H7 (cell line): ENCODE measurements at regions not wholly inside any gene's neighbourhood (a gene's known extent, or its start where the extent isn't known, plus 50 kb on each side); places are given as distances from the start of the nearest gene placed in this dataset.

ENCODE experiments used
- DNase-seq: peaks from one replicate; pipeline ENCODE4 v3.0.0; 2012
- H3K27me3 ChIP-seq: 2 replicates; pipeline ENCODE4 v1.6.0; 2011; ENCODE audit warnings: mild to moderate bottlenecking, low read length; ENCODE audit not compliant: control insufficient read depth, insufficient read depth
- H3K36me3 ChIP-seq: replicated peaks from 2 replicates; pipeline ENCODE4 v1.5.1; 2011; ENCODE audit warnings: low read length; ENCODE audit not compliant: control insufficient read depth, insufficient read depth
- H3K4me3 ChIP-seq: 2 replicates; pipeline ENCODE4 v1.5.1; 2011; ENCODE audit warnings: low read depth, mild to moderate bottlenecking, control low read depth, low read length, moderate library complexity; ENCODE audit not compliant: insufficient read depth

DNA sequence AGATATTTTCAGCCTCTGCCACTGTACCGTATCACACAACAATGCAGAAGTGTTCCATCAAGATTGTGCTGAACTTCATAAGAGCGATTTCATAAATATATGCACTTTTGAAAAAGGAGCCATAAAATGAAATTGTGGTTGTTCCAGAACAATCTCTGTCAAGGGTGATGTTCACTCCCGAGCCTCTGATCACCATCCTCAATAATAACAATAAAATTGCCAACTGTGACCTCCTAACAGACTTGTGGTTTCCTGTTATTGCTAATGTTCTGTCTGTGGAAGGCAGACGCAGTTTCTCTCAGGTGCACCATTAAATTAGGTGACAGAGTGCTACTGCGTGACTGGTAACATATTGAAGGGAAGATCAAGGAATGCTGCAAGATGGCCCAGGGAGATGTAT lies 383.7 kb downstream of the SOCS6 start:
- Histone ChIP-seq H3K27me3 (no peaks in the 10 kb centered on the region), H3K36me3 (no peaks in the 10 kb centered on the region)
- DNase-seq: no peak

DNA sequence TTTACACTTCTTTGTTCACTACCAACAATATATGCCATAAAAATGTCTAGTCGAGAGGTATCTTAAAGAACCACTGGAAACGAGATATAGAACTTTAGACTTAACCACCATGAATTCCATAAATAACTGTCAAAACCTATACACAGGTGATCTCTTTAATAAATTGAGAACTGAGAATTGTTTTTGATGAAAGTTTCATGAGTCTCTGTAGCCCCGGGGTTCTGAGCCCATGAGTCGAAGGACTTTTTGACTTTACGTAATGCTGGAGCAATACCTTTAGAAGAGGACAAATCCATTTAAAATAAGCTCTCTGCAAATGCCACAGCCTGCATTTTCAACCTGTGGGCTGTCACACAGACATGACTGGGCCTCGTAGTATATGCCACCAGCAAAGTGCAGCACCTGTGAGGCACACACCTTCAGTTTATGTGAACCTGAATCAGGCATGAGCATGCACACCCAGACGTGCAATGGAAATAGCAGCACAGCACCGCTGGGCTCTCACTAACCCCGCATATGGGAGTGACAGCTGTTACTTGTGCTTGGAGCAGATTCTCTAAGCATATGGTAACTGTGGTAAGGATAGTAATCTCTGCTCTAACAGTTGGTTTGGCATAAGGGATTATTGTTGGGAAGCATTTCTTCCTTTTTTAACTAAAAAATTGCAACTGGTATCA lies 383.2 kb downstream of the SOCS6 start:
- H3K36me3 ChIP-seq: no peaks in the 10 kb centered on the region
- H3K27me3 ChIP-seq: no peaks in the 10 kb centered on the region
- H3K4me3 ChIP-seq: no peak overlapping the region
- no peak for DNase-seq

More for the DNA sequence above, 383.7 kb downstream of the SOCS6 start:
- no peak overlapping the region for H3K4me3 ChIP-seq

DNA sequence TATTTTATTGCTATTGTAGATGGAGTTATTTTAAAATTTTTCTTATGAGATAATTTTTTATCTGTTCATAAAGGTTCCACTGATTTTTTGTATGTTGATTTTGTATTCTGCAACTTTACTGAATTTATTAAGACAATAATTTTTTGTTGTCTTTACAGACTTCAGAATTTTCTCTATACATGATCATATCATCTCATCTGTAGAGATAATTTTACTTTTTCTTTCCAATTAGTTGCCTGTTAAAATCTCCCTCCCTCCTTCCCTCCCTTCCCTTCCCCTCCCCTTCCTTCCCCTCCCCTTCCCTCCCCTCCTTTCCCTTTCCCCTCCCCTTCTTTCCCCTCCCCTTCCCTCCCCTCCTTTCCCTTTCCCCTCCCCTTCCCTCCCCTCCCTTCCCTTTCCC lies 378.1 kb downstream of the SOCS6 start:
- Histone ChIP-seq H3K4me3 (no peak overlapping the region), H3K27me3 (no peaks in the 10 kb centered on the region), H3K36me3 (no peaks in the 10 kb centered on the region)
- DNase-seq: no peak

DNA sequence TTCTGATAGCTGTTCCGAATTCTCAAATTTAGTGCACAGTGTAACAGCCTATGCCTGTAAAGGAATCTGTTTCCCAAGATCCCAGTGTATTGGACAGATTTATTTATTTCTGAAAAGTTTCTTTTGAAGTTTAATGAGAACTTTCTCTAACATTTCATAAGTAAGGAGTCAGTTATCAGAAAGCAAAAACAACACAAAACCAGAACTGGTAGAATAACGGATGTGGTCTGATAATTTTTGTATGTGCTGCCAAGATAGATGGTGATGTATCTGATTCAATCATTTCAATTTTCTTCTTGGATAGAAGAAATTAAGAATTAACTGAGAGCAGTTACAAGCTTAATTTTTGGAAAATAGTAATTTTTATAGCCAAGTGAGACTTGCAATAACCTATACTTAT lies 374.3 kb downstream of the SOCS6 start:
- Histone ChIP-seq H3K4me3 (no peak overlapping the region), H3K36me3 (no peaks in the 10 kb centered on the region), H3K27me3 (no peaks in the 10 kb centered on the region)
- no peak for DNase-seq

DNA sequence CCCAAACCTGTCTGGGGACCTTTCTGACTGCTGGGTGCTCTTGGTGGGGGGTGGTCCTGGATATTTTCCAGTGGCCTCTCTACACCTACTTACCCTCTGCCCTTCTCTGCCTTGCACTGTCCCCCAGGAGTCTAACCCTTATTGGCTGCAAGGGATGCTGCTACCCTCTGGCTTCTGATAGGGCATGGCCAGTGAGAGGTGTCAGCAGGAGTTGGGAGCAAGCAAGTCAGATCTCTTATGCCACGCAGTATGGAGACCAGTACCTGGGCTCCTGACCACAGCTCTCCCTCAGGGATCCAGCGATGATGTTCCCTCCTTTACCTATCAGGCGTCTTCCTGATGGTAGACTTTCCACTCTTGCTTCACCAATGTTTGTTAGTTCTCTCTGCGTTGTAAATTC lies 373.7 kb downstream of the SOCS6 start:
- DNase-seq: no peak
- no peak overlapping the region for H3K4me3 ChIP-seq

DNA sequence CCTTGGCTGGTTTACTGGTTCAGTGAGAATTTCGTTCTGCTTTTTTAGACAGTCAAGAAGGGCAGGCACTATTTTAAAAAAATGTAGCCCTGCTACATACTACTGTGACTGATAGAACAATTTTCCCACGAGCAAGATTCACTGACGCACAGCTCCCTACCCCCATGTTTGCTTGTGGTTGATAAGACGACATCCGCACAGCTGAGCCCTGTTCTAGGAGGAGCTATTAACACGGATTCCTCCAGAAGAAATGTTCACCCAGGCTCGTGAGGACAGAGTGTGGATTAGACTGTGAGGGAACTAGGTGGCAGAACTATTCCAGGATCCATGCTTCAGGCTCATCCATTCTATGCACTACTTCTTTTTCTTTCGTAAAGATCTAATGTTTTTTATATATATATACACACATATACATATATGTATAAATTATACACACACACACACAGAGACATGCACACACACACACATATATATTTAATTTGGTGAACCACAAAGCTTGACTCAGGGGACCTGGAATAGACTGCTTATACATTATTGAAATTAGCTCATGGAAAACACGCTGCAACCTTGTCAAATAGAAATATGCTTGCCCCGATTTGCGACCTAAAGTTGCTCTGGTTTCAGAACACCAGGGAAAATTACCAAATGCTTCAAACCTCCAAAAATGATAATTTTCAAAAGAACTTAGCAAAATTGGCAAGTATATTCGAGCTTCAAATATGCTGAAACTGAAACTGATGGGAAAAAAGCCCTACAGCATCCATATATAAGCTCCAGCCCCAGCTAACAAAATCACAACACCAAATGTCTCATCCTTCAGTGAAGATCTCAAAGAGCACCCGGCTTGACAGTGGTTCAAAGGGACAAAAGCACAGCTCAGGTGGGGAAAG lies 370.4 kb downstream of the SOCS6 start:
- Histone ChIP-seq H3K27me3 (no peaks in the 10 kb centered on the region), H3K36me3 (no peaks in the 10 kb centered on the region), H3K4me3 (no peak overlapping the region)
- DNase-seq: no peak

More for the DNA sequence above, 373.7 kb downstream of the SOCS6 start:
- Histone ChIP-seq H3K36me3 (no peaks in the 10 kb centered on the region), H3K27me3 (no peaks in the 10 kb centered on the region)

DNA sequence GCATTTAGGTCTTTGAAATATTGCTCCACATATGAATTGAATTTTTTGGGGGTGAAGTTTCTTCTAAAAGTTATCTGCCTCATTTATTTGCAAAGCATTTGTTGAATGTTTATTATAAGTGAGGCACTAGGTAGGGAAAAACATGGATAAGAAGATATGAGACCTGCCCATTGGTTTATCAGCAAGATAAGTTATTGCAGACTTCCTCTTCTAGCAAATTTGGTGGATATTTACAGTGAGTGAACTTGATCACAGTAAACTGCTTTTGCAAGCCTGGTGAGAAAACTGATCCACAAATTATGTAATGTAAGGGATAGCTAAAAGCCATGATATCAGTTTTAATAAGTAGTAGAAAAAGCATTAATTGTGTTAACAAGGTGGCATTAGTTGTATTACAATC lies 364.8 kb downstream of the SOCS6 start:
- H3K27me3 ChIP-seq: no peaks in the 10 kb centered on the region
- H3K4me3 ChIP-seq: no peak overlapping the region
- no peaks in the 10 kb centered on the region for H3K36me3 ChIP-seq
- DNase-seq: no peak

DNA sequence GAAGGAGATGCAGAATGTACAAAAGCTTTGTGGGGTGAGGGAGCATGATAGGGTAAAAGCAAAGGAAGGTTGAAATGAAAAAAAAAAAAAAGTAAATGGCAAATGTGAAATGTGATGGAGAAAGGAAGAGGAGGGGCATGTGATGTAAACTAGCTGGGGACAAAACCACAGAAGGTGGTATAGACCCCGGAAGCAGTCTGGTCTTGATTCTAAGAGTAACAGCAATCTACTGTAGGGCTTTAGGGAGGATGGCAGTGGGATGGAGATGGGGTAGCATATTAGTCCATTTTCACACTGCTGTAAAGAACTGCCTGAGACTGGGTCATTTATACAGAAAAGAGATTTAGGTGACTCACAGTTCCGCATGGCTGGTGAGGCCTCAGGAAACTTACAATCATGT lies 362.0 kb downstream of the SOCS6 start:
- H3K27me3 ChIP-seq: no peaks in the 10 kb centered on the region
- no peaks in the 10 kb centered on the region for H3K36me3 ChIP-seq
- H3K4me3 ChIP-seq: no peak overlapping the region
- DNase-seq: no peak

DNA sequence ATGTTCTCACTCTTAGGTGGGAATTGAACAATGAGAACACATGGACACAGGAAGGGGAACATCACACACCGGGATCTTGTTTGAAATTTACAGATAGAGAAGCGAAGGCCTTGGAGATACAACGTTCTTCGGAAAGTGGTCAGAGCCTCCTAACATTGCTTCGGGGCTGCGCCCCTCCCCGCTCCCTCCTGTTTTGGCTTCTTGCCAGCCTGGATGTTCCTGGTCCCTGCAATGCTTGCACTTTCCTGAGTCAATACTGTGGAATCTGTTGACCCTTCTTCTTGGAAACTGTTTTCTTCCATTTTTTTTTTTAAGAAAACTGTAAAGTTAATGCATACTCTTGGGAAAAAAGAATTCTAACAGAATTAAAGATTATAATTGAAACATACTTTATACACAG lies 360.8 kb downstream of the SOCS6 start:
- H3K4me3 ChIP-seq: no peak overlapping the region
- H3K27me3 ChIP-seq: no peaks in the 10 kb centered on the region
- no peak for DNase-seq
- H3K36me3 ChIP-seq: no peaks in the 10 kb centered on the region

DNA sequence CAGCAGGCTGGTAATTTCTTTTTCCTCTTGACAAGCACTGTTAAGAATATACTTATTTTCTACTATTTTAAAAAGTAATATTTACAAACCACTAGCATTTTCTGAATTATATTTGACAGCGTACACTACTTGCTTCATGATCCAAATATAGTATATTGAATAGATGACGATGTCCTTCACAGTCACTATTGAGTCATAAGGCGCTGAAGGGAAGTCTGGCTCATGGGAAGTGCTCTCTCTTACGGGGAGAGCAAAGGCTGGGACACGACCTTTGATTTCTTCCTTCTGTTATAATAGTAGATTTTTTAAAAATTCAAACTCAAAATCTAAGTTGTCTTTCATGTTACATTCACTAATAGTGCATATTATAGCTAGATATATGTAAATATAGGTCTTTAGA lies 357.1 kb downstream of the SOCS6 start:
- no peak for DNase-seq
- no peaks in the 10 kb centered on the region for H3K36me3 ChIP-seq
- no peak overlapping the region for H3K4me3 ChIP-seq
- no peaks in the 10 kb centered on the region for H3K27me3 ChIP-seq

DNA sequence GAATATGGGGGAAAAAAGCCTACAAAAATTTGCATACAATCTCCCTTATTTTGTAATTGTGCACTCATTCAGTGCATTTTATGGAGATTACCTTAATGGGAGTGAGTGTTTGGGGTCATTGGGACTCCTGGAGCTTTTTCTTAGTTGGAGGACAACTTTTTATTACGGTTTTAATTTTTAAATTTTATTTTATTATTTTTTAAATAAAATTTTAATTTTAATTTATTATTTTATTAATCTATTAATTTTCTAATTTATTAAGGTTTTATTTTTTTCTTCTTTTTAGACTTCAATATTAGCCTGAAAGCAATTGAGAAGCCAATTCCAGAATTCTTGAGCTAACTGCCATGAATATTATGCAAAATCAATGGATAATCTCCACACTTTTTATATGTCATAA lies 355.0 kb downstream of the SOCS6 start:
- no peak for DNase-seq
- no peak overlapping the region for H3K4me3 ChIP-seq
- no peaks in the 10 kb centered on the region for H3K27me3 ChIP-seq
- H3K36me3 ChIP-seq: no peaks in the 10 kb centered on the region

DNA sequence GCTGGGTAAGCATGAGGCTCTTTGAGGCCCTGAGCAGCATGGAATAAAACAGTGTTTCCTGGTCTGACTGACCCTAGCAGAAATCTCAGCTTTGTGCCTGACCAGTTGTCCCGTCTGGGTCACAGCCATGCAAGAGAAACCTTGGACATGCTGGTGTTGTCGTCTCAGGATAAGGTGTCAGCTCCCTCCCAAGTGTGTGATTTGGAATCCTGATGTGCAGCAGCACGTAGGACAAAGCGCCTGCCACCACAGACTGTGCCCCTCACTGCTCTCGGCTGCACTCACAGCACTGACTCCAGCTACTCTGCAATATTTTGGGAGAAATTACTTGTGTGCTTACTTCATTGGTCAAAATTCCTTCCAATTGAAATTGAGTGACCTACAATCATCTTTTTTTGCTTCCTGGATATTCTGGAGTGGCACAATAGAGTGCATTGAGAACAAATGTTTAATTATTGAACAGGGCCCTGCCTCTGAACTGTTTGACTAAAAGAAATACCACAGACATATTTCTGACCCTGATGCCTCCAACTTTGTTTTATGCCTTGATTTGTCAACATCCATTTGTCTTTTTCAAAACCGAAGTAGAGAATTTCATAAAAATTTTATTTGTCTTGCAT lies 352.4 kb downstream of the SOCS6 start:
- Histone ChIP-seq H3K36me3 (no peaks in the 10 kb centered on the region), H3K27me3 (no peaks in the 10 kb centered on the region), H3K4me3 (no peak overlapping the region)
- no peak for DNase-seq

DNA sequence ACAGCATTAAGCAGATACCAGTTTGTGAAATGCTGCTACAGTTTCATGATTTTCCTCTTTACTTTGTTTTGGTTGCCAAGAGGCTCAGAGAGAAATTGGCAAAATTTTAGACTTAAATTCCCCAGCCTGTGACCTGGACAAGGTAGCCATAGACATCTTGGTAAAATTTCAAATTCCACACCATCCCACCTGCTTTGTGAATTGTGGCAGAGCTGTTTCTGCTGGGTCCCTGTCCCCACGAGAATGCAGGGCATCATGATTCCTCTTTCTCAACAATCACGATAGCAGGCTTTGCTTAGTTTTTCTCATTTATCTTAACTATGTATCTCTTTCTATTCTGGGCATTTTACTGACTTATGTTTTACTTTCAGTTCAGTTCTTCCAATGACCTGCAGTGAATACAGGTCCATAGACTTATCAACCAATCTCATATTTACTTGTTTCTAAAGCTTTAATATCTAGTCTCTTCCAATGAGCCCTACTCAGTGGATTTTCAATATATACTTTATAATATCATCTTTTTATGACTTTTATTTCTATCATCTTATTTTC lies 351.6 kb downstream of the SOCS6 start:
- Histone ChIP-seq H3K27me3 (no peaks in the 10 kb centered on the region), H3K4me3 (no peak overlapping the region), H3K36me3 (no peaks in the 10 kb centered on the region)
- no peak for DNase-seq

DNA sequence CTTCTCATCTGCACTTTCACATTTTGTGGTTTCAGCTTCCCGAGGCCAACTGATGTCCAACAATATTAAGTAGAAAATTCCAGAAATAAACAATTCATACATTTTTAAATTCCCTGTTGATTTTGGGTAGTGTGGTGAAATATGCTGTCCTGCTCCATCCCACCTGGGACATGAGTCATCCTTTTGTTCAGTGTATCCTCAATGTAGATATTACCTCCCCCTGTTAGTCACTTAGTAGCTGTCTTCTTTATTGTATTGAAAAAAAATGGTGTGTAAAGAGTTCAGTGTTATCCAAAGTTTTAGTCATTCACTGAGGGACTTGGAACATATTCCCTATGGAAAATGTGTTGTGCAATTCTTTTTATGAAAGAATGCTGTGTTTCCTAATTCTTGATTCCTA lies 348.1 kb downstream of the SOCS6 start:
- Histone ChIP-seq H3K27me3 (no peaks in the 10 kb centered on the region), H3K36me3 (no peaks in the 10 kb centered on the region), H3K4me3 (no peak overlapping the region)
- DNase-seq: no peak
